ENCODE measurements at regions not wholly inside any gene's neighbourhood (a gene's known extent, or its start where the extent isn't known, plus 50 kb on each side); places are given as distances from the start of the nearest gene placed in this dataset.

GRCh38 chr13:69589531-69590235, 517.9 kb upstream of the ATXN8OS start:
- DNase-seq = no peak
- H3K36me3 ChIP-seq = no peaks in the 10 kb centered on the region
- no peaks in the 10 kb centered on the region for H3K27me3 ChIP-seq
- TF ChIP-seq CTCF (IDR thresholded peaks at IDR 0.05; ENCODE audit: low read depth, low read length) = no peak
- H3K4me3 ChIP-seq (ENCODE audit: low read depth, low read length) = no peak overlapping the region
- H3K9me3 ChIP-seq = no peaks in the 10 kb centered on the region
- H3K4me1 ChIP-seq = peaks cover 8% of the 10 kb centered on the region

- Histone ChIP-seq H3K4me1 (peaks cover 8% of the 10 kb centered on the region), H3K36me3 (no peaks in the 10 kb centered on the region), H3K27me3 (no peaks in the 10 kb centered on the region), H3K4me3 (ENCODE audit: low read depth, low read length) (no peak overlapping the region), H3K9me3 (no peaks in the 10 kb centered on the region)
- DNase-seq = no peak
- peak; percentile 37 for TF ChIP-seq CTCF (IDR thresholded peaks at IDR 0.05; ENCODE audit: low read depth, low read length)
These were observed 522.0 kb upstream of the ATXN8OS start for GRCh38 chr13:69585656-69586055.

GRCh38 chr13:69580255-69580654, 527.4 kb upstream of the ATXN8OS start:
- TF ChIP-seq CTCF (IDR thresholded peaks at IDR 0.05; ENCODE audit: low read depth, low read length) = no peak
- no peaks in the 10 kb centered on the region for H3K36me3 ChIP-seq
- H3K27me3 ChIP-seq = no peaks in the 10 kb centered on the region
- no peaks in the 10 kb centered on the region for H3K4me1 ChIP-seq
- DNase-seq = no peak
- no peak overlapping the region for H3K4me3 ChIP-seq (ENCODE audit: low read depth, low read length)
- H3K9me3 ChIP-seq = no peaks in the 10 kb centered on the region

- Histone ChIP-seq H3K9me3 (no peaks in the 10 kb centered on the region), H3K36me3 (no peaks in the 10 kb centered on the region), H3K27me3 (no peaks in the 10 kb centered on the region), H3K4me3 (ENCODE audit: low read depth, low read length) (no peak overlapping the region), H3K4me1 (no peaks in the 10 kb centered on the region)
- peak; percentile 56 for TF ChIP-seq CTCF (IDR thresholded peaks at IDR 0.05; ENCODE audit: low read depth, low read length)
- DNase-seq = no peak
These were observed 528.3 kb upstream of the ATXN8OS start for GRCh38 chr13:69579351-69579750.

GRCh38 chr13:69571606-69572323, 535.9 kb upstream of the ATXN8OS start:
- Histone ChIP-seq H3K4me1 (no peaks in the 10 kb centered on the region), H3K4me3 (ENCODE audit: low read depth, low read length) (no peak overlapping the region), H3K36me3 (no peaks in the 10 kb centered on the region), H3K9me3 (no peaks in the 10 kb centered on the region), H3K27me3 (no peaks in the 10 kb centered on the region)
- DNase-seq = no peak
- no peak for TF ChIP-seq CTCF (IDR thresholded peaks at IDR 0.05; ENCODE audit: low read depth, low read length)

GRCh38 chr13:69567514-69567913, 540.1 kb upstream of the ATXN8OS start:
- Histone ChIP-seq H3K9me3 (no peaks in the 10 kb centered on the region), H3K36me3 (no peaks in the 10 kb centered on the region), H3K4me1 (peaks cover 4% of the 10 kb centered on the region; the same call in 1 of the 2 replicates), H3K4me3 (ENCODE audit: low read depth, low read length) (no peak overlapping the region), H3K27me3 (no peaks in the 10 kb centered on the region)
- DNase-seq = no peak
- no peak for TF ChIP-seq CTCF (IDR thresholded peaks at IDR 0.05; ENCODE audit: low read depth, low read length)
